ENCODE measurements at regions not wholly inside any gene's neighbourhood (a gene's known extent, or its start where the extent isn't known, plus 50 kb on each side); places are given as distances from the start of the nearest gene placed in this dataset.

DNA sequence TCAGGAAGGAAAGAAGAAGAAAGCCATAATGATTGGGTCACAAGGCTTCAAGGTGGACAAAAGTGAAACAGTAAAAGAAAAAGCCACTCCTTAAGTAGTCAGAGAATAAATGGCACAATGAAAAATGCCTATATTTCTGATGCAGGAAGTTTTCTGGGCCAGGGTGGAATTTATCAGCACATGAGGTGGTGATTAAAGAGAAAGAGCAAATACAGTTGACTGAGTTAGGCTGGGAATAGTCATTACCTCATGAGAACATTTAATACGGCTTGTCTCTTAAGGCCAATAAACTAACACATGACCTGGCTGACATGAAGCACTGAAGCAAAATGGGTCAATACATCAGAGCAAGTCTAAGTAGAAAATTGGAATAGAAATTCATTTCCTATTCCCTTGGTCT, 499.7 kb downstream of the TMTC2 start:
- DNase-seq: no peak

DNA sequence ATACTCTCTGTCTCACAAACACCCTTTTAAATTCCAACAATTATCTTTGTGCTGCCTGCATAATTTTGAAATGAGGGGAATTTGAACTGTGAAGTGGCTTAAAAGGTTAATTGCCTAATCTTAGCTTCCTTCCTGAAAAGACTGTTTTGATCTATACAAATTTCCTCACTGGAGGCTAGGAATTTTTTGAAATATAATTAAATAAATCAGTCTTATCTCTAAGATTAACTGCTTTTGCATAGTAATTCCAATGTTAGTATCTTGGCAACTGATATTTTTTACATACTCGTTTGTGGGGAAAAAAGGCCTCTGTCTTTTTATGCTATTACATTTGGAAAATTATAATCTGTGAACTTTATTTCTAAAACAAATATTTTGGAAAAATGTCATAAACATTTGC, 498.5 kb downstream of the TMTC2 start:
- DNase-seq: no peak
